ENCODE measurements at regions not wholly inside any gene's neighbourhood (a gene's known extent, or its start where the extent isn't known, plus 50 kb on each side); places are given as distances from the start of the nearest gene placed in this dataset.
"Not testable (repeated sequence)": the region's sequence is repeated elsewhere in the genome, so short reads cannot be mapped to it uniquely, and the experiment has no call there.

DNA sequence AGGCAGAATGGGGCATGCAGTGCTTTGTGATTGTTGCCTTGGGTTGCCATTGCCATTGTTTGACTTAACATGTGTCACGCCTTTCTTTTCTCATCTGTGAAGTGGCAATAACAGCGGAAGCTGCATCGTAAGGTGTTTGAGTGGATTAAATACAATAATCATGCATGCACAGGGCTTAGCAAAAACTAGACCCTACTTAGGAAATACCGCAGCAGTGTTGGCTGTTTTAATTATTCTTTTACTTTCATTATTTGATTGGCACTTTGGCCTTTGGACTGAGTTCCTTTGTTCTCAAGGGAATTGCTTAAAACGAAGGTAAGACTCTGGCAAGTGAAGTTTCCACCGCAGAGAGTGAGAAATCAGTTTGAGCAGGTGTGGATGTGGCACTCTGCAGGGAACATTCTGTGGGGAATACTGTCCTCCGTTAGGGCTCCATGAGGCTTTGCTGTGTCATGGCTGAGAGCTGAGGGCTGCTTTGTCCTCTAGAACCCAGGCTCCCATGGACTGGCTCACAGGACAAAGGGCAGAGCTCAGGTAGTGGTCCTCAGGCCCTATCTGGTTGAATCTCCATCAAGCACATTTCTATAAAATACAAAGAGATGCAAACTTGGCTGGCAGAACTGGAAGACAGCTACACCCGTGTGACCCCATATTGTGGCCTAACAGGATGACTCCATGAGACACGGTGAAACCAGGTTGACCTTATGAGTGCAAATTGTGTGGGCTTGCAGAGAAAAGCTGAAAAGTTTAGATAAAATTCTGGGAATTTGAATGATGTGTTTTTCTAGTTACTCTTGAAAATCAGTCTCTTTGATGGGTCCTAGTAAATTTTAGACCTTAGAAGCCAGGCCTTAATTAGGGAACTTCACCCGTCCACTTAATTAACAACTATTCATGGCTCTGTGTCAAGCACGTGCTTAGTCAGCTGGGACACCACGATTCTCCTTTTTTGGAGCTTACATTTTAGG is 407.2 kb downstream of the KCNRG start:
- DNase-seq, result no peak

DNA sequence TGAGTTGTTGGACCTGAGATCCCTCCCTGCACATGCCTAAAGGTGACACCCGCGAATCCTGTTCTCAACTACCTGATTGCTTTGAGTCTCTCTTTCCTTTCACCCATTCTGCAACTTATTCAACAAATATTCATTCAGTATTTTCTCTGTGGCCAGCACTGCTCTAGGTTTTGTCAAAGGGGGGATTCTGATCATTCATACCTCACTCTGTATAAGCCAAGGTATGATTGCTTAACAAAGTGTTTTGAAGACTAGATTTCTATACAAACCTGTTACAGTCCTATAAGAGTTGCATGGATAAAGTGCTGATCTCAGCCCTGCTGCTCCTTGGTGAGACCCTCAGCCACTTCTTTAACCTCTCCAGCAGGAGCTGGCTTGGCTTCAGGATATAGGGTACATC is 409.7 kb downstream of the KCNRG start:
- no peak for DNase-seq

DNA sequence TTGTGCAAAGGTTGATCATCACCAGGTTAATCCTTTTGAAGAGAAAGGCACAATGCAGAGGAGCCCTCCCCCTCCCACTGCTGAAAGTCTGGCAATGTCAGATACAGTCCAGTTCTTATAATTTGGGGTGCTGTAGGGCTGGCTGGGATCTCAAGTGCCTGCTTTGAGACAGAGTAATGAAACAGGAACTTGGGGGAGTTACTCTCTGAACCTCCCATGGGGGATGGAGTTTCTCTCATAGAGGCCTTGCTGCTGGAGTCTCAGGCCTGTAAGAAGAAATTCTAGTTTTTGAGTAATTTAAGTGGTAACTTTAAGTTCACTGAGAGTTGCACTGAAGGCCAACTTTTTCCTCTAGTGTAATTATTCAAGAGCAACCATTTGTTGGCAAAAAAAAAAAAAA is 410.5 kb downstream of the KCNRG start:
- DNase-seq, result no peak

- no peak for DNase-seq
Measured at GRCh38 chr13:50426927-50427326, 411.7 kb downstream of the KCNRG start.

DNA sequence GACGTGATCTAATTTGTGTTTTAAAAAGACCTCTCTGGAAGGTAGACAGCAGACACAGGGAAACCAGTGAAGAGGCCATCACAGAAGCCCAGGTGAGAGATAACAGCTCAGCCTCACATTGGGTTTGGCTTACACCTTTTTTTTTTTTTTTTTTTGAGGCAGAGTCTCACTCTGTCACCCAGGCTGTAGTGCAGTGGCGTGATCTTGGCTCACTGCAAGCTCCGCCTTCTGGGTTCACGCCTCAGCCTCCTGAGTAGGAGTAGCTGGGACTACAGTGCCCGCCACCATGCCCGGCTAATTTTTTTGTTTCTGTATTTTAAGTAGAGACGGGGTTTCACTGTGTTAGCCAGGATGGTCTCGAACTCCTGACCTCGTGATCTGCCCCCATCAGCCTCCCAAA is 412.3 kb downstream of the KCNRG start:
- DNase-seq, result not testable (repeated sequence)

DNA sequence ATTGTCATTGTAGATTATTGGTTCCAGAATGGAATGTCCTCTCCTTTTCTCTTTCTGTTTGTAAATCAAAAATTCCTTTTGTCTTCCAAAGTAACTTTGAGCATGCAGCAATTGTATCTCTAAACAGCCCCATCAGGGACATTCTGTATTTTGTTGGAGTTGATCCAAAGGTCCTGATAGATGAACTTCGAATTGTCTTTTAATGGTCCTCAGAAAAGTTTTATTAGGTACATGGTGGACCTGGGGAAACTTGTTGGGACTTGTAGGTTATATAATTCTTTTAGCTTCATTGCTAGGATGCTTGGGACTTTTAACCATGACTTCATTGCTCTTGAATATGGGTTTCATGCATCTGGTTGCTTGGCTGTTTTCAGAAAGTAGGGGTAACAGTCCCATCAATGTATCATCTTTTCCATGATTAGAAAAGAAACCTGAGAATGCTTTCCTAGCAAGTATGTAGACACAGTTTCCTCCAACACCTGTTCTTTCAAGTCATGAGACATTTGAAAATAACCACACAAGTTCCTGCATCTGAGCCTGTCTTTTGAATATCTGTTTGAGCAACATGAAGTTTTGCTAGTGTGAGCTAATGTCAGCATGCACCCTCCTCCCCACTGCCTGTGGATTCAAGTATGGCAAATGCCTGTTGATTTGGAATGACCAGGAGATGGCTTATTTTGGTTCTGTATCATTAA is 413.1 kb downstream of the KCNRG start:
- no peak for DNase-seq

- no peak for DNase-seq
Measured at GRCh38 chr13:50435011-50435410, 408.5 kb downstream of the DLEU7 start.

DNA sequence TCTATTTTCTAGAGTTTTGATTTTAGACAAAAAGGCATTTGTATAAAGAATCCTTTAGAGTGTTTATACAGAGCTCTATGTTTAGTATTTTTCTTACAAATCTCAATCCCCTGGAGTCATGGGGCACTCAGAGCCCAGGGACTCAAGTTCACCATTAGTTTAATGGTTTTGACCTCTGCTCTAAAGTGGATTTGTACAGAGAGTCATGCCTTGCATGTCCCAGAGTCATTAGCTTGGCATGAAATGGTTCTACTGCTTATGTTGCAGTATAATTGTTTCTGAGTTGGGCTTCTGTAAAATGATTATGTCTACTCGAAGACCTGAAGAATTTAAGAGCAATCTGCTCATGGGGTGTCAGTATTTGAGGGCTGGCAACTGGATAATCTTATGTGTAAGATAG is 406.2 kb downstream of the DLEU7 start:
- DNase-seq, result no peak

GRCh38 chr13:50438351-50438750 is 405.1 kb downstream of the DLEU7 start:
- DNase-seq, result no peak

DNA sequence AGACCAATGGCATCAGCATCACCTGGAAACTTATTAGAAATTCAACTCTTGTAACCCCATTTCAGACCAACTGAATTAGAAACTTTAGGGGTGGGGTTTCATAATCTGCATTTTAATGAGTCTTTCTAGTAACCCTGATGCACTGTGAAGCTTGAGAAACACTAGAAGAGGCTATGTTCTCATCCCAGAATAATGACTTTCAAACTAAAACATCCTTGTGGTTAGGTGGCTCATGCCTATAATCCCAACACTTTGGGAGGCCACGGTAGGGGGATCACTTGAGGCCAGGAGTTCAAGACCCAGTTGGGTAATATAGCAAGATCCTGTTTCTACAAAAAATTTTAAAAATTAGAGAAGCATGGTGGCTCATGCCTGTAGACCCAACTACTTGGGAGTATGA is 402.4 kb downstream of the DLEU7 start:
- DNase-seq, result no peak

DNA sequence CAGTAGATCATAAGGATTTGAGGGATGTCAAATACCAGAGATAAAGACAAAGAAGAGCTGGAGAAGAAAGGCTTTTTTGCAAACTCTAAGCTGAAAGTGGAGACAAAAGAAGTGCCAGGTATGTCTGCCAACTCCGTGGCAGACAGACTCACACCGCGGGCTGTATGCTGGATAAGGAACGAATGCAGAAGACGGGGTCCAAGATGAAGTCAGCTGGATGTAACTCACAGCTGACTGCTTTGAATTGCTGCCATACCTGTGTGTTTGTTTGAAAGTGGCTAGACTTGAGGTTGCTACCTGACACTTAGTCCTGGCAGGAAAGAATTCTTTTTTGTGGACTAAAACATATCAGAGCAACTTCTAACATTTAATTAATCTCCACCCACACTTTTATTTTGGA is 398.8 kb downstream of the DLEU7 start:
- no peak for DNase-seq

- DNase-seq, result no peak
Measured at GRCh38 chr13:50446611-50447010, 396.9 kb downstream of the DLEU7 start.

GRCh38 chr13:50448535-50448998 is 394.9 kb downstream of the DLEU7 start:
- DNase-seq, result no peak

DNA sequence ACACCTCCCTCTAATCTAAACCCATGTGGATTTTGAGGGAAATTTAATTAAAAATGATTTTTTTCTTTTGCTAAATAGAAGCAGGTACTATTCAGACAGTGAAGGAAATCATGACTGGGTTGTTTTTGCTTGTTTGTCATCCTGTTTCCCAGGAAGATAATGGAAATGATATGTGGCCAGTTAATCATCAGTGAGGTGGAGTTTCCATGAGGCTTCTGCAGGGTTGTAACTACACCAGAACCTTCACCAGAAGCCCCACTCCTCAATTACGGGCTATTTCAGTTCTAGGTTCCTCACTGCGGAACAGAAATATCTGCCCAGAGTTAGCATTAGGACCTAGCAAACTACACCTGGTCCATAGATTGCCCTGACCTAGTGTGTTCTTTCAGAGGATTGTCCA is 394.0 kb downstream of the DLEU7 start:
- DNase-seq, result no peak

- no peak for DNase-seq
Measured at GRCh38 chr13:50450279-50450678, 393.2 kb downstream of the DLEU7 start.

DNA sequence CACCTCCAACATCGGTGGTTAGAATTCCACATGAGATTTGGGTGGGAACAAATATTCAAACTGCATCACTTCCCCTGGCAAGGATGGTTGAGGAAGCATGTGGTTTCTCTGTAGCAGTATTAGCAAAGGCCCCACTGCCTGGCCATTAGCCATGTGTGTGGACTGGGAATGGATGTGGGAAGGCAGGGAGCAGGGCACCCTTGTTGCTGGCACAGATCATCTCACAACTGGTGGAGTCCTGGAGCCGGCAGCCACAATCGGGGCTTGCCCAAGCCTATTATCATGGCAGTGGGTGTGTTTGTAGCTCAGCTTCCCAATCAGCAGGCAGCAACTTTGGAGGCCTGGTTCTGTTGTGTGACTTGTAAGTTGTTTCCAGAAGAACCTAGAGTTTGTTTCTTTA is 391.9 kb downstream of the DLEU7 start:
- no peak for DNase-seq

- DNase-seq, result no peak
Measured at GRCh38 chr13:50452028-50452427, 391.5 kb downstream of the DLEU7 start.

DNA sequence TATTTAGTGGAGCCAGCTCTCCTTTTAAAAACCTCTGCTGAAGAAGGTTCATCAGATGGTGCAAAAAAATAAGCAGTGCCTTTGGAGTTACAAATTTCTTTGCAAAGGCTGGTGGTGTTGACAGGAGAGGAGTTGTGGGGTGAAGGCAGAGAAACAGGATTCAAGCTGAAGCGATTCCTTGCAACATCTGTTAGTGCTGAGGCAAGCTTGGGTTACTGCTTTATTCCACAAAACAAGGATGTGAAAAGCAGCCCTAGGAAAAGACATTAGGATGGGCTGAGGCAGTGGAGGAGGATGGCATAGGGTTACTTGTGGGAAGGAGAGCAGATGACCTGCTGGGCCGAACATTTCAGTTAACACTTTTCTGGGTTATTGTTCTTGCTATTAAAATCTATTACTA is 390.7 kb downstream of the DLEU7 start:
- DNase-seq, result no peak

DNA sequence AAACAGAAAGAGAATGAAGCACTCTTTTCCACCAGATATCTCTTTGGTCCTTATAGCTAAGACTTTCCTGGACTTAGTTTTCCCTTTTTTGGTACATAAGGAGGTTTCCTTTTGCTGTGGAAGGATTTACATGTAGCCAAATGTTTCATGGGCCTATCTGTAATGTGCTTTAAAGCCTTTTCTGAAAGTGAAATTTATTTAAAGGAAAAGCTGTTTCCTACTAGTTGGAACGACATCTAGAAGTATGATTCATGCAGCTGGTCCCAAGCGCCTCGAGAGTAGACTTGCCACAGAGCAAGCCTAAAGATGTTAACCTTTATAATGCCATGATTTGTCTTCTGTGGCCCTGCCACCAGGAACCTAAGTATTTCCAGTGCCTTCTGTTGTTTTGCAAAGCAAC is 390.3 kb downstream of the DLEU7 start:
- DNase-seq, result no peak

- no peak for DNase-seq
Measured at GRCh38 chr13:50456111-50456510, 387.4 kb downstream of the DLEU7 start.

GRCh38 chr13:50457415-50458393 is 385.8 kb downstream of the DLEU7 start:
- DNase-seq, result no peak

GRCh38 chr13:50459046-50459445 is 384.4 kb downstream of the DLEU7 start:
- no peak for DNase-seq

- DNase-seq, result no peak
Measured at GRCh38 chr13:50459658-50460057, 383.8 kb downstream of the DLEU7 start.
